HEK293T (cell line): ENCODE measurements at regions not wholly inside any gene's neighbourhood (a gene's known extent, or its start where the extent isn't known, plus 50 kb on each side); places are given as distances from the start of the nearest gene placed in this dataset.

Experiments used
- FOXA1 ChIP-seq: fragments of 450-650 bp; IDR thresholded peaks from 2 replicates; pipeline ENCODE4 v1.6.1; 2016; ENCODE audit warnings: mild to moderate bottlenecking
- FOXK2 ChIP-seq: fragments of 450-650 bp; IDR thresholded peaks from 2 replicates; pipeline ENCODE4 v1.6.1; 2016; ENCODE audit warnings: mild to moderate bottlenecking
- HDGF ChIP-seq: fragments of 450-650 bp; IDR thresholded peaks from 2 replicates; pipeline ENCODE4 v1.6.1; 2017; ENCODE audit warnings: antibody characterized with exemption, borderline replicate concordance
- LEF1 ChIP-seq: fragments of 450-650 bp; IDR thresholded peaks from 2 replicates; pipeline ENCODE4 v1.6.1; 2017; ENCODE audit warnings: mild to moderate bottlenecking, borderline replicate concordance

DNA sequence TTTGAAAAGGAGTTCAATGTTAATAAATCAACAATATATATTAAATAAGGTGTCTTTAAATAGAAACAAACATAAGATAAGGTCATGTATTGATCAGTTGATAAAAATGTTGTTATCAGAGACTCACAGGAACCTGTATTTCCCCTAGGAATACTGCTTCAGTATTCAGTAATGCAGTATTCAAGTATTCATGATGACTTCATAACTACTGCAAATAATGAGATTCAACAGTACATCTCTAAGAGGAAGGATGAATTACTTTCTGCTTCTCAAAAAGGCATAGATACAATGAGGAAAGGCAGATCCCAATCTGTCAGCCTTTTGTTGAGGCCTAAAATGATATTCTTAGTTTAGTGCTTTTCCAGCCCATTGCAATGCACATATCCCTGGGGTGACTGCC lies 73.7 kb downstream of the MAGEB17 start:
- TF ChIP-seq FOXA1, result no peak
- no peak for TF ChIP-seq FOXK2
- no peak for TF ChIP-seq HDGF
- TF ChIP-seq LEF1, result no peak
